ENCODE measurements at regions not wholly inside any gene's neighbourhood (a gene's known extent, or its start where the extent isn't known, plus 50 kb on each side); places are given as distances from the start of the nearest gene placed in this dataset.
"Not testable (repeated sequence)": the region's sequence is repeated elsewhere in the genome, so short reads cannot be mapped to it uniquely, and the experiment has no call there.

DNA sequence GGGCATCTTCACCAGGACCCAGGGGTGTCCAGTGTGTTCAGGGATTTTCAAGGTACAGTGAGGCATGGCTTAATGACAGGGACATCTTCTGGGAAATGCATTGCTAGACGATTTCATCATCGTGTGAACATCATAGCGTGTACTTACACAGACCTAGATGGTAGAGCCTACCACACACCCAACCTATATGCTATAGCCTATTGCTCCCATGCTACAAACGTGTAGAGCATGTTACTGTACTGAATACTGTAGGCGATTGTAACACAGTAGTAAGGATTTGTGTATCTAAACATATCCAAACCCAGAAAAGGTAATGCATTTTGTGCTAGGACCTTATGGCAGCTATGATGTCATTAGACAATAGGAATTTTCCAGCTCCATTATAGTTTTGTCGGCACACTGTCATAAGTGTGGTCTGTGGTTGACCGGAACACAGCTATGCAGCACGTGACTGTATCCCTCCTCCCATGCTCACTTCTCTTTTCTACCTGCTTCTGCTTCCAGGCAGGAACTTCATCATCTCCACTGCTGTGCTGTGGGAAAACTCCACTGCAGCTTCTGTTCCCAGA lies 416.2 kb upstream of the NFE2L3 start:
- H3K9me3 ChIP-seq (ENCODE audit: control insufficient read depth, low read length) = no peaks in the 10 kb centered on the region
- no peaks in the 10 kb centered on the region for H3K79me2 ChIP-seq
- H3K4me1 ChIP-seq = peaks cover 14% of the 10 kb centered on the region
- H3K36me3 ChIP-seq (ENCODE audit: control insufficient read depth, insufficient read depth, low read length) = no peaks in the 10 kb centered on the region
- H3K9ac ChIP-seq = no peak overlapping the region
- TF ChIP-seq, protein P1, sequence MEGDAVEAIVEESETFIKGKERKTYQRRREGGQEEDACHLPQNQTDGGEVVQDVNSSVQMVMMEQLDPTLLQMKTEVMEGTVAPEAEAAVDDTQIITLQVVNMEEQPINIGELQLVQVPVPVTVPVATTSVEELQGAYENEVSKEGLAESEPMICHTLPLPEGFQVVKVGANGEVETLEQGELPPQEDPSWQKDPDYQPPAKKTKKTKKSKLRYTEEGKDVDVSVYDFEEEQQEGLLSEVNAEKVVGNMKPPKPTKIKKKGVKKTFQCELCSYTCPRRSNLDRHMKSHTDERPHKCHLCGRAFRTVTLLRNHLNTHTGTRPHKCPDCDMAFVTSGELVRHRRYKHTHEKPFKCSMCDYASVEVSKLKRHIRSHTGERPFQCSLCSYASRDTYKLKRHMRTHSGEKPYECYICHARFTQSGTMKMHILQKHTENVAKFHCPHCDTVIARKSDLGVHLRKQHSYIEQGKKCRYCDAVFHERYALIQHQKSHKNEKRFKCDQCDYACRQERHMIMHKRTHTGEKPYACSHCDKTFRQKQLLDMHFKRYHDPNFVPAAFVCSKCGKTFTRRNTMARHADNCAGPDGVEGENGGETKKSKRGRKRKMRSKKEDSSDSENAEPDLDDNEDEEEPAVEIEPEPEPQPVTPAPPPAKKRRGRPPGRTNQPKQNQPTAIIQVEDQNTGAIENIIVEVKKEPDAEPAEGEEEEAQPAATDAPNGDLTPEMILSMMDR (IDR thresholded peaks at IDR 0.05) = no peak
- H3K27me3 ChIP-seq (ENCODE audit: control insufficient read depth, insufficient read depth, low read length) = no peaks in the 10 kb centered on the region
- H2AFZ ChIP-seq = no peak overlapping the region
- H3K27ac ChIP-seq = no peak overlapping the region
- H3K4me2 ChIP-seq (ENCODE audit: low read length) = no peak overlapping the region
- no peak overlapping the region for H3K4me3 ChIP-seq (ENCODE audit: low read depth, low read length)

DNA sequence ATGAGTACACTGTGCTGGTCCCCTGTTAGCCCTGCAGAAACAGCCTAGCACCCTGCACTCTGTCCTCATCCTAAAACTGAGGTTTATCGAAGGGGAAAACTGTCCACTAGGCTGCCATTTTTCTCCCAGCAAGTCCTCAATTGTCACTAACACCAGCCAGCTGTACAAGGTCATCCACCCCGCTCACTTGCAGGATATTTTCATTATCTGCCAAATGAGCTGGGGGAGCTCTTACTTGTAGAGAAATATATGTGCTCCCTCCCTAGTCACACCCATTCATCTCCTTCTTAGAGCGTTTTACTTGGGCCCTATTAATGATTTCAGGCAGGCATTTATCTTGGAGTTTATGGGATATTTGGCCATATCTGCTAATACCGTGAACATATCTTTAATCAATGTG lies 413.5 kb upstream of the NFE2L3 start:
- Histone ChIP-seq H3K36me3 (ENCODE audit: control insufficient read depth, insufficient read depth, low read length) (no peaks in the 10 kb centered on the region), H3K27me3 (ENCODE audit: control insufficient read depth, insufficient read depth, low read length) (no peaks in the 10 kb centered on the region), H3K9ac (no peak overlapping the region), H3K79me2 (no peaks in the 10 kb centered on the region), H3K27ac (no peak overlapping the region), H3K4me2 (ENCODE audit: low read length) (no peak overlapping the region), H3K9me3 (ENCODE audit: control insufficient read depth, low read length) (no peaks in the 10 kb centered on the region), H3K4me3 (ENCODE audit: low read depth, low read length) (no peak overlapping the region), H2AFZ (no peak overlapping the region), H3K4me1 (peaks cover 4% of the 10 kb centered on the region)
- TF ChIP-seq, protein P1 (IDR thresholded peaks at IDR 0.05) = no peak

DNA sequence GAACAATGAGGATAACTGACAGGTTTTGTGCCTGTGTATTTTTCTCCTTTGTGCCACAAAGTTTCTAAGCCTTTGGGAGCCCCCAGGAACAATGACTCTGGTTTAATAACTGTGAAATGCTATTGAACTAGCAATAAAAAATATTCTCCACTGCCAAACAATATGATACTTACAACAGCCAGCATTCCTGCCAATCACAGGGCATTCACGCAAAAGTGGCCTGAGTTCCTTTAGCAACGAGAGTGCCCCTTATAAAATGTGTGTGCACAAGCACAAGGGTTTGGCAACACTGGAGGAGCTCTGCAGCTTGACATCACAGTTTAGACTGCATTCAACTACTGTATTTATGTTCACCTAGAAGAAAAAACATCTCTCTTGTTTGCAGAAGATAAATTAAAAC lies 412.9 kb upstream of the NFE2L3 start:
- H3K4me2 ChIP-seq (ENCODE audit: low read length) = no peak overlapping the region
- H2AFZ ChIP-seq = no peak overlapping the region
- no peak overlapping the region for H3K9ac ChIP-seq
- no peak overlapping the region for H3K27ac ChIP-seq
- no peak overlapping the region for H3K4me3 ChIP-seq (ENCODE audit: low read depth, low read length)
- peaks cover 4% of the 10 kb centered on the region for H3K4me1 ChIP-seq
- no peaks in the 10 kb centered on the region for H3K79me2 ChIP-seq
- no peaks in the 10 kb centered on the region for H3K27me3 ChIP-seq (ENCODE audit: control insufficient read depth, insufficient read depth, low read length)
- no peaks in the 10 kb centered on the region for H3K9me3 ChIP-seq (ENCODE audit: control insufficient read depth, low read length)
- no peaks in the 10 kb centered on the region for H3K36me3 ChIP-seq (ENCODE audit: control insufficient read depth, insufficient read depth, low read length)
- TF ChIP-seq, protein P1 (IDR thresholded peaks at IDR 0.05) = no peak

DNA sequence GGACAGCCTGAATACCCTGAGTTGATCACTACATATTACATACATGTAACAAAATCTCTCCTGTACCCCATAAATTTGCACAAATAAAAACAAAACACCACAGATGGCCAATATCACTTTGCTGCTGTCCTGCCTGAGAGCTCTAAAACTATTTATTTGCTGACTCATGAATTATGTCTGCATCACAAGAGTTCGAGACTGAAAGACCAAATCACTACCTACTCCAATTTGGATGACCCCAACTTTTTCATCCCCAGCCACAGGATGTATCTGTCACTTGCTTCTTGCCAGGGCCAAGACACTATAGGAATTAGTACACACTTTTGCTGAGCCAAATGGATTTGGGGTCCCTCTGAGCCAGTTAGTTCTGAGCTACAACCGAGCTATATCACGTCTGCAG lies 409.7 kb upstream of the NFE2L3 start:
- Histone ChIP-seq H3K27me3 (ENCODE audit: control insufficient read depth, insufficient read depth, low read length) (no peaks in the 10 kb centered on the region), H3K9me3 (ENCODE audit: control insufficient read depth, low read length) (no peaks in the 10 kb centered on the region), H3K36me3 (ENCODE audit: control insufficient read depth, insufficient read depth, low read length) (no peaks in the 10 kb centered on the region), H3K27ac (no peak overlapping the region), H2AFZ (peak overlapping the region; percentile 22), H3K4me3 (ENCODE audit: low read depth, low read length) (no peak overlapping the region), H3K4me1 (no peaks in the 10 kb centered on the region), H3K79me2 (no peaks in the 10 kb centered on the region), H3K9ac (no peak overlapping the region), H3K4me2 (ENCODE audit: low read length) (no peak overlapping the region)
- TF ChIP-seq, protein P1 (IDR thresholded peaks at IDR 0.05) = no peak

DNA sequence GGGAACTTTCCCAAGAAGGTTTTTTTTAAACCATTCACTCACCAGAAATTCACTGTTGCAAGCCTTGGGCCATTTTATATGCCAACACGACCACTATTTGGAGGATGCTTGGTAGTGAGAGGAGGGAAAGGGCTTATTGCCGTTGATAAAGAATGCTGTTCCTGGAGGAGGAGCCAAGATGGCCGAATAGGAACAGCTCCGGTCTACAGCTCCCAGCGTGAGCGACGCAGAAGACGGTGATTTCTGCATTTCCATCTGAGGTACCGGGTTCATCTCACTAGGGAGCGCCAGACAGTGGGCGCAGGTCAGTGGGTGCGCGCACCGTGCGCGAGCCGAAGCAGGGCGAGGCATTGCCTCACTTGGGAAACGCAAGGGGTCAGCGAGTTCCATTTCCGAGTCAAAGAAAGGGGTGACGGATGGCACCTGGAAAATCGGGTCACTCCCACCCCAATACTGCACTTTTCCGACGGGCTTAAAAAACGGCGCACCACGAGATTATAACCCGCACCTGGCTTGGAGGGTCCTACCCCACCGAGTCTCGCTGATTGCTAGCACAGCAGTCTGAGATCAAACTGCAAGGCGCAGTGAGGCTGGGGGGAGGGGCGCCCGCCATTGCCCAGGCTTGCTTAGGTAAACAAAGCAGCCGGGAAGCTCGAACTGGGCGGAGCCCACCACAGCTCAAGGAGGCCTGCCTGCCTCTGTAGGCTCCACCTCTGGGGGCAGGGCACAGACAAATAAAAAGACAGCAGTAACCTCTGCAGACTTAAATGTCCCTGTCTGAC lies 408.1 kb upstream of the NFE2L3 start:
- not testable (repeated sequence) for H3K79me2 ChIP-seq, H3K9ac ChIP-seq

More for the DNA sequence above, 408.1 kb upstream of the NFE2L3 start:
- H3K27me3 ChIP-seq (ENCODE audit: control insufficient read depth, insufficient read depth, low read length); H3K36me3 ChIP-seq (ENCODE audit: control insufficient read depth, insufficient read depth, low read length); H3K9me3 ChIP-seq (ENCODE audit: control insufficient read depth, low read length); H3K4me3 ChIP-seq (ENCODE audit: low read depth, low read length); H3K27ac ChIP-seq; H3K4me2 ChIP-seq (ENCODE audit: low read length); H3K4me1 ChIP-seq; H2AFZ ChIP-seq: not testable (repeated sequence)
